IPS DF 6.9 (cell line): ENCODE measurements at regions not wholly inside any gene's neighbourhood (a gene's known extent, or its start where the extent isn't known, plus 50 kb on each side); places are given as distances from the start of the nearest gene placed in this dataset.
A peak's percentile ranks its signal among the peaks of the same experiment; 100 is the strongest.

Source experiments
- DNase-seq: peaks from one replicate; pipeline ENCODE4 v3.0.0-alpha.2; 2013; ENCODE audit warnings: low read depth, low spot score
- H3K27ac ChIP-seq: one replicate; pipeline ENCODE4 v1.5.1; 2013; ENCODE audit warnings: low read length, control low read depth
- H3K27me3 ChIP-seq: 2 replicates; pipeline ENCODE4 v1.6.1; 2013; ENCODE audit warnings: mild to moderate bottlenecking, low read length; ENCODE audit not compliant: control insufficient read depth, insufficient read depth
- H3K36me3 ChIP-seq: 2 replicates; pipeline ENCODE4 v1.6.1; 2013; ENCODE audit warnings: low read length; ENCODE audit not compliant: control insufficient read depth, insufficient read depth
- H3K4me1 ChIP-seq: 2 replicates; pipeline ENCODE4 v1.6.1; 2013; ENCODE audit warnings: low read length; ENCODE audit not compliant: control insufficient read depth, insufficient read depth
- H3K4me3 ChIP-seq: 2 replicates; pipeline ENCODE4 v1.5.1; 2013; ENCODE audit warnings: mild to moderate bottlenecking, low read length
- H3K9me3 ChIP-seq: 2 replicates; pipeline ENCODE4 v1.6.1; 2013; ENCODE audit warnings: low read length, inconsistent platforms; ENCODE audit not compliant: control insufficient read depth, insufficient read depth
- WGBS: extraction: QIAGEN DNeasy Blood & Tissue Kit; methylation state at CpG from one replicate; pipeline ENCODE4 v1.1.7; 2013; ENCODE audit warnings: mixed read lengths, missing lambda C conversion rate; ENCODE audit not compliant: insufficient read length, insufficient coverage; 5-methylcytosine and 5-hydroxymethylcytosine counted together

- H3K36me3 ChIP-seq: no peaks in the 10 kb centered on the region
- no peaks in the 10 kb centered on the region for H3K27me3 ChIP-seq
- H3K4me3 ChIP-seq: no peak overlapping the region
- no peak overlapping the region for H3K27ac ChIP-seq
- no peaks in the 10 kb centered on the region for H3K4me1 ChIP-seq
- WGBS: no CpG with 5 or more reads among the region's 2 CpGs
- H3K9me3 ChIP-seq: no peaks in the 10 kb centered on the region
- no peak for DNase-seq
These were observed 361.0 kb upstream of the SEMA6D start for GRCh38 chr15:47356297-47356696.

- Histone ChIP-seq H3K27ac (no peak overlapping the region), H3K27me3 (no peaks in the 10 kb centered on the region), H3K36me3 (no peaks in the 10 kb centered on the region), H3K4me1 (no peaks in the 10 kb centered on the region), H3K9me3 (no peaks in the 10 kb centered on the region), H3K4me3 (no peak overlapping the region)
- DNase-seq: no peak
- no CpG with 5 or more reads among the region's 2 CpGs for WGBS
These were observed 358.4 kb upstream of the SEMA6D start for GRCh38 chr15:47358876-47359275.

DNA sequence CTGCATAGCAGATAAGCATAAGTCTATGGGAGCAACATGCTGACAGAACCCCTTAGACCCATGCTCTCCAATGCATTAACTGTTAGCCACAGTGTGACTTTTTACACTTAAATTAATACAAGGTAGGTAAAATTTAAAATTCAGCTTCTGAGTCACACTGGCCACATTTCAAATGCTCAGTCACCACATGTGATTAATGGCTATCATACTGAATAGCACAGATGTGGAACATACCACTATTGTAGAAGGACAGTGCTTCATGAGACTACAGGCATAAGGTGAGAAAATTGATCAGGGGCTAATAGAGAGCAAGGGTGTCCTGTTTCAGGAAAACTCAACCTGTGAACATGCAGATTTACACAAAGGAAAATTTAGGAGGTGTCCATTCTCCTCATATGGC, 357.0 kb upstream of the SEMA6D start:
- no peaks in the 10 kb centered on the region for H3K9me3 ChIP-seq
- no peak for DNase-seq

DNA sequence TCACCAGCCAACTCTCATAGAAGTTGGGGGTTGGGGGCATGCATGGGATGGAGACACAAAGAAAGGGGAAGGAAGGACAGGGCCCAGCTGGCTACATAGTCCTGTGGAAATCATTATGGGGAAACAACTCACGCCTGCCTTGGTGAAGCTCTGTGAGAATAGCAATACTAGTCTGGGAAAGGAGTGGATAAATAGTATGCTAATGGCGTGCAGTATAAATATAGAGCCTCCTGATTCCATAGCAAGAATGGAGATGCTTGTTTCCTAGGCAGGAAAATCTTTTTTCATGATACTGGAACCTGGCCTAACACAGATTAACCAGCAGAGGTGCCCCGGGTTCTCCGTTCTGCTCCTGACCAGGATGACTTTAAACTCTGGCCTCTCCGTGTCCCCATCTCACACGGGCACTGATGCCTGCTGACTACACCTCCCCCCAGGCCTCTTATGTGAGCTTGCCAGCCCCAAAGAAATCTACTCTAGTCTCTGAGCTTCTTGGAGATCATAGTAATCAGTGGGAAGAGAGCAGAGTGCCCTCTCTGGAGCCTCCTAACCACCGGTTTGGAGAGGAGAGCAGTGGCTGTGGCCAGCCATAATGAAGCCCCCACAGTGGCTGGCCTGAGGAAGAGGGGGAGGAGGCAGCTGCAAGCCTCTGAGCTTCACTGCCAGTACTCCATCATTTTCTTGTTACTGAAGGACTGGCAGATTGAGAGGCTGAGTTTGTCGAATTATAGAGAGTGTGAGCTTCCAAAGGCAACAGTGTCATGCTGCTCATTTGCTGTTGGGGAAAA, 355.0 kb upstream of the SEMA6D start:
- Histone ChIP-seq H3K36me3 (no peaks in the 10 kb centered on the region), H3K4me1 (no peaks in the 10 kb centered on the region; the same call in 1 of the 2 replicates), H3K27me3 (no peaks in the 10 kb centered on the region), H3K4me3 (no peak overlapping the region), H3K27ac (no peak overlapping the region), H3K9me3 (no peaks in the 10 kb centered on the region)
- DNase-seq: no peak
- no CpG with 5 or more reads among the region's 8 CpGs for WGBS

More for the DNA sequence above, 357.0 kb upstream of the SEMA6D start:
- H3K27me3 ChIP-seq: no peaks in the 10 kb centered on the region
- H3K27ac ChIP-seq: no peak overlapping the region
- H3K4me1 ChIP-seq: no peaks in the 10 kb centered on the region; the same call in 1 of the 2 replicates
- H3K36me3 ChIP-seq: no peaks in the 10 kb centered on the region
- no peak overlapping the region for H3K4me3 ChIP-seq

DNA sequence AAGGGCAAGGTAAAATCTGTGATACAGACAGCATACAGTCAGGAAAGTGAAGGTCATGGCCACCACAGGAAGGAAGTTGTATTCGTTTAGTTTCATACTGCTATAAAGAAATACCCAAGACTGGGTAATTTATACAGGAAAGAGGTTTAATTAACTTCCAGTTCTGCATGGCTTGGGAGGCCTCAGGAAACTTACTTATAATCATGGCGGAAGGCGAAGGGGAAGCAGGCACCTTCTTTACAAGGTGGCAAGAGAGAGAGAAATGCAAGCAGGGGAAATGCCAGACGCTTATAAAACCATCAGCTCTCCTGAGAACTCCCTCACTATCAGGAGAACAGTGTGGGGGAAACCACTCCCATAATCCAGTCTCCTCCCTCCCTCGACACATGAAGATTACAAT, 353.7 kb upstream of the SEMA6D start:
- H3K4me3 ChIP-seq: no peak overlapping the region
- H3K36me3 ChIP-seq: no peaks in the 10 kb centered on the region
- DNase-seq: no peak
- no peaks in the 10 kb centered on the region for H3K9me3 ChIP-seq
- no peak overlapping the region for H3K27ac ChIP-seq
- no peaks in the 10 kb centered on the region; the same call in 1 of the 2 replicates for H3K4me1 ChIP-seq
- WGBS: no CpG with 5 or more reads among the region's 5 CpGs
- H3K27me3 ChIP-seq: no peaks in the 10 kb centered on the region

- Histone ChIP-seq H3K27ac (no peak overlapping the region), H3K27me3 (no peaks in the 10 kb centered on the region), H3K4me3 (no peak overlapping the region), H3K4me1 (no peaks in the 10 kb centered on the region; the same call in 1 of the 2 replicates), H3K36me3 (no peaks in the 10 kb centered on the region), H3K9me3 (no peaks in the 10 kb centered on the region)
- no CpG with 5 or more reads among the region's 9 CpGs for WGBS
- DNase-seq: no peak
These were observed 352.8 kb upstream of the SEMA6D start for GRCh38 chr15:47364230-47365141.

GRCh38 chr15:47366884-47367283, 350.4 kb upstream of the SEMA6D start:
- no peak overlapping the region for H3K4me3 ChIP-seq
- no peaks in the 10 kb centered on the region for H3K36me3 ChIP-seq
- no CpG with 5 or more reads among the region's 2 CpGs for WGBS
- DNase-seq: no peak
- H3K27ac ChIP-seq: no peak overlapping the region
- H3K9me3 ChIP-seq: no peaks in the 10 kb centered on the region
- no peaks in the 10 kb centered on the region for H3K27me3 ChIP-seq
- H3K4me1 ChIP-seq: no peaks in the 10 kb centered on the region; the same call in 1 of the 2 replicates

DNA sequence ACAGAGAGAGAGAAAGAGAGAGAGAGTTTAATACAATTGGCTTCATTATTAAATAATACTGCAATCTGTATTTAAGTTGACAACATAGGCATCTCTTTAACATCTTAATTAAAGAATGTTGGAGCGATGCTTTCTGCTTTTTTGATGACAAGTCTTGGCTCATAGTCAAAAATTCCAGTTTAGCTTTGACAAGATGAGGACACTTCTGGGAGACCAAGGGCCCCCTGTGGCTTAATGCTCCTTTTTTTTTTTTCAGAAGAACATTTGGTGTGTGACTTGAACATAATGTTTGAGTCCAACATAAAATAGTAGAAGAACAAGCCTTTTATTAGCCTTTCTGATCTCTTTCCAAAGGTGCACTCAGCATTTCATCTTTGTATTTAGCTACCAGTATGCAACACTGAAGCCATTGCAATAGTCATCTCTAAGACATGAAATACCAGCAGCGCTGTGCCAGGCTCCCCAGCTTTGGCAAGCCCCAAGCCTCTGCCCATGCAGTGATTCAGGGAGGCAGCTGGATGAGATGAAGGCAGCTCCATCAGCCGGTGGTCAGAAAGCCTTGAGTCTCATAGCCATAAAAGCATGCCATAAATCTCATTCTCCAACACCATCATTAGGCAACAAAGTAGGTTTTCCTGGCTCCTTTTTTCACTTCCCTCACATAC, 349.4 kb upstream of the SEMA6D start:
- Histone ChIP-seq H3K9me3 (no peaks in the 10 kb centered on the region), H3K27me3 (no peaks in the 10 kb centered on the region), H3K36me3 (no peaks in the 10 kb centered on the region), H3K4me1 (no peaks in the 10 kb centered on the region; the same call in 1 of the 2 replicates), H3K4me3 (no peak overlapping the region), H3K27ac (no peak overlapping the region)
- no peak for DNase-seq
- no CpG with 5 or more reads among the region's 3 CpGs for WGBS

GRCh38 chr15:47371939-47372338, 345.4 kb upstream of the SEMA6D start:
- no peaks in the 10 kb centered on the region for H3K27me3 ChIP-seq
- H3K9me3 ChIP-seq: no peaks in the 10 kb centered on the region
- no CpG with 5 or more reads among the region's 2 CpGs for WGBS
- no peak for DNase-seq
- H3K36me3 ChIP-seq: no peaks in the 10 kb centered on the region
- H3K4me1 ChIP-seq: no peaks in the 10 kb centered on the region
- H3K27ac ChIP-seq: no peak overlapping the region
- H3K4me3 ChIP-seq: no peak overlapping the region

DNA sequence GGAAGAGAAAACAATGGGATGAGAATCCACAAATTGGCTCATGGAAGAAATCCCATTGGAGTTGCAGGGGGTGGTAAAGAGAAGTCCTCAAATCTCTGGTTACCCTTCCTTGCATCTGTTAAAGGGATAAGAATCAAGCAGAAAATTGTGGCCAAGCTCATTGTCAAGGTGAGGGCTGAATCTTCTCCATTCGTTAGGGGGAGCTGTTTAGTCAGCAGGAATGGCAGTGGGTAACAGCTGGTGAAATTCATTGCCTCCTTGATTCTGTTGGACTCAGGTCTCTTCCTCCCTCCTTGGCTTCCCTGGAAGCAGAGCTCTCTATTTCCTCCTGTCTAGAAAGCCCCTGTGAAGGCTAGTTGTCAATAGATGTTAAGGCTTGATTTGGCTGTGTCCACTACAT, 343.1 kb upstream of the SEMA6D start:
- H3K27me3 ChIP-seq: no peaks in the 10 kb centered on the region
- WGBS: no CpG with 5 or more reads among the region's 1 CpG
- H3K9me3 ChIP-seq: no peaks in the 10 kb centered on the region
- H3K4me1 ChIP-seq: no peaks in the 10 kb centered on the region
- peak; percentile 27 for DNase-seq
- no peaks in the 10 kb centered on the region for H3K36me3 ChIP-seq
- no peak overlapping the region for H3K4me3 ChIP-seq
- H3K27ac ChIP-seq: no peak overlapping the region
